22Rv1 (cell line): ENCODE measurements at regions not wholly inside any gene's neighbourhood (a gene's known extent, or its start where the extent isn't known, plus 50 kb on each side); places are given as distances from the start of the nearest gene placed in this dataset.

Experiments
- CTCF ChIP-seq: fragments of 450-650 bp; IDR thresholded peaks from 2 replicates; pipeline ENCODE4 v1.5.1; 2017; ENCODE audit warnings: mild to moderate bottlenecking
- ZFX ChIP-seq: fragments of 450-650 bp; IDR thresholded peaks from 2 replicates; pipeline ENCODE4 v1.6.1; 2017; ENCODE audit warnings: antibody characterized with exemption, borderline replicate concordance

GRCh38 chr2:67096886-67097285, 300.2 kb upstream of the ETAA1 start:
- TF ChIP-seq CTCF = no peak
- TF ChIP-seq ZFX = no peak
